ENCODE measurements at regions not wholly inside any gene's neighbourhood (a gene's known extent, or its start where the extent isn't known, plus 50 kb on each side); places are given as distances from the start of the nearest gene placed in this dataset.

GRCh38 chr1:40921981-40922677, 57.4 kb upstream of the CTPS1 start:
- POLR2A ChIA-PET: no interaction called here

More at GRCh38 chr1:40921981-40922677, 57.4 kb upstream of the CTPS1 start:
- no peaks in the 10 kb centered on the region for H3K36me3 ChIP-seq (ENCODE audit: control insufficient read depth in 2 of 2, extremely low read depth in 1 of 2, insufficient read depth in 2 of 2, low read length in 2 of 2)
- H3K27ac ChIP-seq (ENCODE audit: insufficient read depth, low read depth, low read length): no peak overlapping the region
- no peaks in the 10 kb centered on the region for H3K4me1 ChIP-seq (ENCODE audit: control insufficient read depth, extremely low read depth, insufficient read depth, low read length)
- peaks cover 2 to 4% of the 10 kb centered on the region in 2 experiments for H3K27me3 ChIP-seq (ENCODE audit: control insufficient read depth in 2 of 2, insufficient read depth in 2 of 2, low read length in 2 of 2)
- no peak for FAIRE-seq
- intact Hi-C loops (cut with micrococcal nuclease): no loop called here
- H4K20me1 ChIP-seq (replicated peaks; ENCODE audit: control insufficient read depth, extremely low read depth, insufficient read depth, low read length): no peaks in the 10 kb centered on the region
- no peaks in the 10 kb centered on the region for H3K79me2 ChIP-seq (ENCODE audit: control insufficient read depth, insufficient read depth, low read length)
- TF ChIP-seq POLR2AphosphoS5 (IDR thresholded peaks at IDR 0.05; ENCODE audit: insufficient read depth, low read depth, low read length) (no peak), EZH2 (IDR thresholded peaks at IDR 0.05; ENCODE audit: borderline replicate concordance, low read depth, low read length, severe bottlenecking) (no peak), JUN (IDR thresholded peaks at IDR 0.05; ENCODE audit: borderline replicate concordance, insufficient read depth, insufficient read length, low read depth) (no peak), POLR2A (IDR thresholded peaks at IDR 0.05; ENCODE audit: low read depth, low read length) (no peak), FOS (IDR thresholded peaks at IDR 0.05; ENCODE audit: borderline replicate concordance, insufficient read depth, low read length) (no peak), MYC (IDR thresholded peaks at IDR 0.05; ENCODE audit: low read depth, low read length) (no peak), GATA2 (IDR thresholded peaks at IDR 0.05; ENCODE audit: insufficient read depth, insufficient read length, low read depth, low read length) (no peak)
- TF ChIP-seq, protein P1, sequence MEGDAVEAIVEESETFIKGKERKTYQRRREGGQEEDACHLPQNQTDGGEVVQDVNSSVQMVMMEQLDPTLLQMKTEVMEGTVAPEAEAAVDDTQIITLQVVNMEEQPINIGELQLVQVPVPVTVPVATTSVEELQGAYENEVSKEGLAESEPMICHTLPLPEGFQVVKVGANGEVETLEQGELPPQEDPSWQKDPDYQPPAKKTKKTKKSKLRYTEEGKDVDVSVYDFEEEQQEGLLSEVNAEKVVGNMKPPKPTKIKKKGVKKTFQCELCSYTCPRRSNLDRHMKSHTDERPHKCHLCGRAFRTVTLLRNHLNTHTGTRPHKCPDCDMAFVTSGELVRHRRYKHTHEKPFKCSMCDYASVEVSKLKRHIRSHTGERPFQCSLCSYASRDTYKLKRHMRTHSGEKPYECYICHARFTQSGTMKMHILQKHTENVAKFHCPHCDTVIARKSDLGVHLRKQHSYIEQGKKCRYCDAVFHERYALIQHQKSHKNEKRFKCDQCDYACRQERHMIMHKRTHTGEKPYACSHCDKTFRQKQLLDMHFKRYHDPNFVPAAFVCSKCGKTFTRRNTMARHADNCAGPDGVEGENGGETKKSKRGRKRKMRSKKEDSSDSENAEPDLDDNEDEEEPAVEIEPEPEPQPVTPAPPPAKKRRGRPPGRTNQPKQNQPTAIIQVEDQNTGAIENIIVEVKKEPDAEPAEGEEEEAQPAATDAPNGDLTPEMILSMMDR (IDR thresholded peaks at IDR 0.05; ENCODE audit: extremely low read depth in 1 of 2, insufficient read depth in 1 of 2, low read depth in 1 of 2, low read length in 2 of 2): no peak
- TF ChIP-seq, protein P2, sequence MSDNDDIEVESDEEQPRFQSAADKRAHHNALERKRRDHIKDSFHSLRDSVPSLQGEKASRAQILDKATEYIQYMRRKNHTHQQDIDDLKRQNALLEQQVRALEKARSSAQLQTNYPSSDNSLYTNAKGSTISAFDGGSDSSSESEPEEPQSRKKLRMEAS (IDR thresholded peaks at IDR 0.05; ENCODE audit: insufficient read depth, insufficient read length): no peak
- H3K9me3 ChIP-seq (replicated peaks; ENCODE audit: control insufficient read depth, insufficient read depth, low read length): no peaks in the 10 kb centered on the region
- no TSS peak for BruUV-seq (replicated peaks)
- H3K9me1 ChIP-seq (replicated peaks; ENCODE audit: control insufficient read depth, extremely low read depth, insufficient read depth, low read length): no peaks in the 10 kb centered on the region
- H3K9ac ChIP-seq (replicated peaks; ENCODE audit: extremely low read depth, insufficient read depth, low read length): no peak overlapping the region
- no peak overlapping the region for H3K4me3 ChIP-seq (replicated peaks in 1 of 3; ENCODE audit: insufficient read depth in 1 of 3, low read depth in 1 of 3, low read length in 3 of 3)
- H2AFZ ChIP-seq (ENCODE audit: low read depth, low read length): no peak overlapping the region
- CTCF ChIA-PET: interaction anchor here (1.2 to 1.7 kb wide), 2 partner anchors 27 to 50 kb away, joined by 3 to 7 read pairs; no protein-coding TSS in a partner anchor
- no peak for DNase-seq (ENCODE audit: low read depth, low spot score)
- no peak overlapping the region for H3K4me2 ChIP-seq (ENCODE audit: insufficient read depth, low read length)
- dilution Hi-C loops (cut with MboI; ENCODE audit: extremely low pct_ligation_motif_present, low sequenced_read_pairs): no loop called here
